GM12878 (cell line): ENCODE measurements at regions not wholly inside any gene's neighbourhood (a gene's known extent, or its start where the extent isn't known, plus 50 kb on each side); places are given as distances from the start of the nearest gene placed in this dataset.

ENCODE experiments used
- ATF3 ChIP-seq: IDR thresholded peaks from 2 replicates; pipeline ENCODE4 v1.6.1; 2011; ENCODE audit warnings: low read depth, mild to moderate bottlenecking, low read length, moderate library complexity, borderline replicate concordance; ENCODE audit errors: extremely low read depth
- BCL3 ChIP-seq: IDR thresholded peaks from 2 replicates; pipeline ENCODE4 v1.6.1; 2011; ENCODE audit warnings: borderline replicate concordance, low read depth, mild to moderate bottlenecking, moderate library complexity, low read length; ENCODE audit not compliant: insufficient read depth, poor library complexity, severe bottlenecking
- CUX1 ChIP-seq: IDR thresholded peaks from 2 replicates; pipeline ENCODE4 v1.6.1; 2012; ENCODE audit warnings: improper control_type of control experiment, low read depth, low read length; ENCODE audit not compliant: insufficient replicate concordance
- DPF2 ChIP-seq: fragments of 450-650 bp; IDR thresholded peaks from 2 replicates; pipeline ENCODE4 v1.6.1; 2017; ENCODE audit warnings: mild to moderate bottlenecking
- EED ChIP-seq: sonication (generic); IDR thresholded peaks from 2 replicates; pipeline ENCODE4 v1.6.1; 2016; ENCODE audit warnings: antibody characterized with exemption, low read depth
- GABPA ChIP-seq: IDR thresholded peaks from 2 replicates; pipeline ENCODE4 v1.6.1; 2014; ENCODE audit warnings: antibody characterized with exemption, low read depth, mild to moderate bottlenecking, inconsistent platforms
- HDAC6 ChIP-seq: fragments of 200-600 bp; sonication (generic); IDR thresholded peaks from one replicate; pipeline ENCODE4 v1.8.0; 2017; ENCODE audit warnings: antibody characterized with exemption; ENCODE audit not compliant: unreplicated experiment
- IRF5 ChIP-seq: fragments of 450-650 bp; IDR thresholded peaks from 2 replicates; pipeline ENCODE4 v1.6.1; 2017; ENCODE audit warnings: borderline replicate concordance
- NFXL1 ChIP-seq: fragments of 450-650 bp; IDR thresholded peaks from 2 replicates; pipeline ENCODE4 v1.6.1; 2017; ENCODE audit warnings: antibody characterized with exemption, mild to moderate bottlenecking, borderline replicate concordance
- RAD21 ChIP-seq: IDR thresholded peaks from 2 replicates; pipeline ENCODE4 v1.6.1; 2011; ENCODE audit warnings: mild to moderate bottlenecking, low read depth, low read length, moderate library complexity; ENCODE audit not compliant: insufficient read depth
- RELA ChIP-seq: fragments of 450-650 bp; IDR thresholded peaks from 2 replicates; pipeline ENCODE4 v1.8.0; 2014; ENCODE audit warnings: borderline replicate concordance; ENCODE audit not compliant: partially characterized antibody
- SMARCA5 ChIP-seq: fragments of 450-650 bp; IDR thresholded peaks from 2 replicates; pipeline ENCODE4 v1.6.1; 2017; ENCODE audit warnings: mild to moderate bottlenecking
- TCF3 ChIP-seq: IDR thresholded peaks from 2 replicates; pipeline ENCODE4 v1.6.1; 2012; ENCODE audit warnings: low read depth, mild to moderate bottlenecking, low read length, borderline replicate concordance; ENCODE audit not compliant: insufficient read depth
- TCF7 ChIP-seq: IDR thresholded peaks from 2 replicates; pipeline ENCODE4 v1.6.1; 2014; ENCODE audit warnings: antibody characterized with exemption, borderline replicate concordance
- USF1 ChIP-seq: IDR thresholded peaks from 2 replicates; pipeline ENCODE4 v1.6.1; 2011; ENCODE audit warnings: borderline replicate concordance, low read depth, mild to moderate bottlenecking, moderate library complexity, mixed read lengths, low read length; ENCODE audit not compliant: insufficient read depth; ENCODE audit errors: extremely low read length
- USF2 ChIP-seq: IDR thresholded peaks from 2 replicates; pipeline ENCODE4 v1.6.1; 2011; ENCODE audit warnings: low read depth, low read length, improper control_type of control experiment, borderline replicate concordance
- ZNF207 ChIP-seq: fragments of 450-650 bp; IDR thresholded peaks from 2 replicates; pipeline ENCODE4 v1.6.1; 2014; ENCODE audit warnings: antibody characterized with exemption, mild to moderate bottlenecking, borderline replicate concordance
- ZNF24 ChIP-seq: fragments of 450-650 bp; IDR thresholded peaks from 2 replicates; pipeline ENCODE4 v1.6.1; 2017; ENCODE audit warnings: antibody characterized with exemption, mild to moderate bottlenecking
- ZNF384 ChIP-seq: IDR thresholded peaks from 2 replicates; pipeline ENCODE4 v1.6.1; 2012; ENCODE audit warnings: low read depth, mild to moderate bottlenecking, low read length, improper control_type of control experiment, borderline replicate concordance

GRCh38 chr12:65756956-65757511 lies 67.2 kb upstream of the HMGA2 start (continued):
- TF ChIP-seq IRF5: no peak
- TF ChIP-seq ZNF24: no peak
- peak; percentile 59; the same call in 1 of the 2 replicates for TF ChIP-seq GABPA
- no peak for TF ChIP-seq ZNF207
- TF ChIP-seq CUX1: no peak
- TF ChIP-seq EED: peak; percentile 90
- peak; percentile 91; the same call in 1 of the 2 replicates for TF ChIP-seq DPF2
- no peak for TF ChIP-seq ATF3
- peak; percentile 34 for TF ChIP-seq USF1
- TF ChIP-seq TCF7: peak; percentile 96
- peak; percentile 84 for TF ChIP-seq BCL3
- TF ChIP-seq HDAC6: no peak
- peak; percentile 75; the same call in 1 of the 2 replicates for TF ChIP-seq TCF3
- no peak for TF ChIP-seq RELA
- TF ChIP-seq RAD21: 0 out of 2 replicates have a peak, but pooled peaks have one; percentile 21
- TF ChIP-seq SMARCA5: no peak
- TF ChIP-seq ZNF384: peak; percentile 78
- no peak for TF ChIP-seq NFXL1
- no peak; the same call in 1 of the 2 replicates for TF ChIP-seq USF2
